A549 (cell line): ENCODE measurements at regions not wholly inside any gene's neighbourhood (a gene's known extent, or its start where the extent isn't known, plus 50 kb on each side); places are given as distances from the start of the nearest gene placed in this dataset.

Source experiments
- ATAC-seq, 2 experiments: fragments of 200-7000 bp in 1 of 2; fragments of >200 bp in 1 of 2; cut with Nextera tagmentation in 1 of 2; cut with Tn5 transposase in 1 of 2; 3 replicates each; pipeline versions ENCODE4 v1.8.0 to v1.9.1; 2018 to 2020; ENCODE audit warnings: mild to moderate bottlenecking in 1 of 2, moderate library complexity in 1 of 2
- CTCF ChIA-PET: fragments of 300-600 bp; sonication (Branson Sonifier 250); formaldehyde crosslinking; extraction: SDS; loops from one replicate; lab custom pipeline; 2021; ENCODE audit warnings: antibody characterized with exemption, inconsistent platforms; lab: Yijun Ruan, JAX
- POLR2A ChIA-PET: fragments of 350-600 bp; formaldehyde crosslinking; extraction: SDS; loops from one replicate; lab custom pipeline; 2021; ENCODE audit warnings: antibody characterized with exemption, inconsistent platforms; lab: Yijun Ruan, JAX
- DNase-seq, 2 experiments: peaks; one replicate each; pipeline versions ENCODE4 v3.0.0 to v3.0.0-alpha.2; 2011 to 2016; ENCODE audit warnings: low read depth in 1 of 2, low spot score in 1 of 2
- FAIRE-seq: peaks from 2 replicates; lab custom pipeline; 2011; peaks lifted over from hg19 to GRCh38; lab: Jason Lieb, UNC
- H3K27ac ChIP-seq, 2 experiments: fragments of >200 bp; sonication (Bioruptor Twin); formaldehyde crosslinking; 3 replicates each; pipeline ENCODE4 v1.5.1; 2016 to 2017
- H3K4me1 ChIP-seq: fragments of >200 bp; sonication (Bioruptor Twin); formaldehyde crosslinking; 3 replicates; pipeline ENCODE4 v1.6.1; 2016
- H3K4me2 ChIP-seq: fragments of >200 bp; sonication (Bioruptor Twin); formaldehyde crosslinking; 3 replicates; pipeline ENCODE4 v1.6.1; 2016
- H3K4me3 ChIP-seq: fragments of >200 bp; sonication (Bioruptor Twin); formaldehyde crosslinking; 3 replicates; pipeline ENCODE4 v1.5.1; 2016
- H3K9me3 ChIP-seq: fragments of >200 bp; sonication (Bioruptor Twin); formaldehyde crosslinking; 3 replicates; pipeline ENCODE4 v1.6.1; 2016
- CBX2 ChIP-seq: fragments of 200-600 bp; sonication (generic); IDR thresholded peaks from 2 replicates; pipeline ENCODE4 v1.6.1; 2016; ENCODE audit warnings: low read depth, mild to moderate bottlenecking, borderline replicate concordance
- CEBPB ChIP-seq, 2 experiments: fragments of >200 bp in 1 of 2; sonication (Bioruptor Twin) in 1 of 2; formaldehyde crosslinking in 1 of 2; IDR thresholded peaks; 2 replicates each; pipeline ENCODE4 v1.6.1; 2012 to 2016
- CHD4 ChIP-seq: fragments of 200-600 bp; sonication (generic); IDR thresholded peaks from 2 replicates; pipeline ENCODE4 v1.6.1; 2016; ENCODE audit warnings: antibody characterized with exemption, mild to moderate bottlenecking, borderline replicate concordance
- CTCF ChIP-seq: fragments of >200 bp; sonication (Bioruptor Twin); formaldehyde crosslinking; IDR thresholded peaks from 3 replicates; pipeline ENCODE4 v1.5.1; 2016
- EHF ChIP-seq: fragments of 250-450 bp; sonication (Bioruptor Pico); IDR thresholded peaks from 2 replicates; pipeline ENCODE4 v1.5.0; 2020; ENCODE audit warnings: mild to moderate bottlenecking
- ELK1 ChIP-seq: fragments of 150-350 bp; IDR thresholded peaks from 2 replicates; pipeline ENCODE4 v1.6.1; 2014; ENCODE audit warnings: low read depth, mild to moderate bottlenecking, low read length
- EP300 ChIP-seq, 2 experiments: fragments of >200 bp; sonication (Bioruptor Twin); formaldehyde crosslinking; IDR thresholded peaks; 2 replicates in 1 of 2; 3 replicates in 1 of 2; pipeline ENCODE4 v1.6.1; 2016 to 2017
- ESRRA ChIP-seq: fragments of 150-350 bp; IDR thresholded peaks from 2 replicates; pipeline ENCODE4 v1.6.1; 2014; ENCODE audit warnings: mild to moderate bottlenecking, low read length, borderline replicate concordance
- HDAC2 ChIP-seq: fragments of 200-600 bp; sonication (generic); IDR thresholded peaks from 2 replicates; pipeline ENCODE4 v1.6.1; 2016
- HES2 ChIP-seq: fragments of >200 bp; sonication (Bioruptor Twin); formaldehyde crosslinking; IDR thresholded peaks from 2 replicates; pipeline ENCODE4 v1.6.1; 2016
- HOXB5 ChIP-seq: fragments of 250-450 bp; sonication (Bioruptor Pico); IDR thresholded peaks from 2 replicates; pipeline ENCODE4 v1.5.0; 2020; ENCODE audit warnings: mild to moderate bottlenecking, moderate library complexity
- KDM5A ChIP-seq: fragments of 200-600 bp; sonication (generic); IDR thresholded peaks from 2 replicates; pipeline ENCODE4 v1.6.1; 2016; ENCODE audit warnings: antibody characterized with exemption, mild to moderate bottlenecking
- MAZ ChIP-seq: fragments of 150-350 bp; IDR thresholded peaks from 2 replicates; pipeline ENCODE4 v1.6.1; 2014; ENCODE audit warnings: antibody characterized with exemption, low read depth, low read length, borderline replicate concordance
- NFE2L2 ChIP-seq: fragments of 150-350 bp; conservative IDR thresholded peaks from 2 replicates; pipeline ENCODE4 v1.6.1; 2014; ENCODE audit warnings: low read length
- POLR2A ChIP-seq: IDR thresholded peaks from 2 replicates; pipeline ENCODE4 v1.6.1; 2012; ENCODE audit warnings: mild to moderate bottlenecking, low read length
- POLR2AphosphoS2 ChIP-seq: conservative IDR thresholded peaks from 2 replicates; pipeline ENCODE4 v1.6.1; 2012; ENCODE audit warnings: low read length, improper control_type of control experiment, inconsistent platforms
- RAD21 ChIP-seq, 2 experiments: fragments of >200 bp in 1 of 2; sonication (Bioruptor Twin) in 1 of 2; formaldehyde crosslinking in 1 of 2; IDR thresholded peaks in 1 of 2; conservative IDR thresholded peaks in 1 of 2; 2 replicates in 1 of 2; 3 replicates in 1 of 2; pipeline ENCODE4 v1.6.1; 2012 to 2018; ENCODE audit warnings: inconsistent platforms in 1 of 2
- RARB ChIP-seq: fragments of 250-450 bp; sonication (Bioruptor Pico); IDR thresholded peaks from 2 replicates; pipeline ENCODE4 v1.8.0; 2021; ENCODE audit warnings: mild to moderate bottlenecking, moderate library complexity
- RNF2 ChIP-seq: fragments of 200-600 bp; sonication (generic); IDR thresholded peaks from 2 replicates; pipeline ENCODE4 v1.6.1; 2016; ENCODE audit warnings: low read depth, mild to moderate bottlenecking, antibody characterized with exemption, moderate library complexity, borderline replicate concordance
- SMC3 ChIP-seq: fragments of >200 bp; sonication (Bioruptor Twin); formaldehyde crosslinking; IDR thresholded peaks from 3 replicates; pipeline ENCODE4 v1.6.1; 2018; ENCODE audit warnings: inconsistent platforms
- ZNF302 ChIP-seq: fragments of 250-450 bp; sonication (Bioruptor Pico); IDR thresholded peaks from 2 replicates; pipeline ENCODE4 v1.9.0; 2021; ENCODE audit warnings: inconsistent platforms, mild to moderate bottlenecking, moderate library complexity
- WGBS: methylation state at CpG from one replicate; pipeline ENCODE4 v1.1.6; 2017; ENCODE audit errors: missing lambda C conversion rate; 5-methylcytosine and 5-hydroxymethylcytosine counted together

- H3K27ac ChIP-seq, result no peak overlapping the region
- DNase-seq, result no peak
- POLR2A ChIA-PET, result no interaction called here
- TF ChIP-seq SMC3 (no peak), CHD4 (no peak)
- TF ChIP-seq, all 56 proteins: peak for 0
- Histone ChIP-seq H3K4me2 (no peak overlapping the region), H3K9me3 (no peaks in the 10 kb centered on the region), H3K4me3 (no peak overlapping the region), H3K4me1 (no peaks in the 10 kb centered on the region)
- CTCF ChIA-PET, result interaction anchor here (0.7 kb wide), 1 partner anchor 302 kb away, joined by 3 read pairs; no protein-coding TSS in a partner anchor
- 22% methylated on average over 3 of the region's 3 CpGs for WGBS
- ATAC-seq (no peak), FAIRE-seq (no peak)
Observed at GRCh38 chr14:97361958-97362357, 564.8 kb downstream of the VRK1 start.

- Histone ChIP-seq H3K27ac (no peak overlapping the region), H3K4me1 (no peaks in the 10 kb centered on the region), H3K4me2 (no peak overlapping the region), H3K4me3 (no peak overlapping the region), H3K9me3 (no peaks in the 10 kb centered on the region)
- TF ChIP-seq HOXB5 (CRISPR knock-in tag) (no peak), CEBPB (IDR thresholded peaks at IDR 0.05) (no peak), CTCF (no peak), POLR2AphosphoS2 (no peak), RNF2 (no peak), CBX2 (no peak), HES2 (no peak), CHD4 (no peak), EP300 (IDR thresholded peaks at IDR 0.05) (no peak), EHF (CRISPR knock-in tag) (no peak), RARB (CRISPR knock-in tag) (no peak), ELK1 (no peak), ZNF302 (no peak), POLR2A (no peak), KDM5A (no peak), NFE2L2 (no peak)
- ChIA-PET CTCF (interaction anchor here (0.6 kb wide), 1 partner anchor 9 kb away, joined by 4 read pairs; no protein-coding TSS in a partner anchor), POLR2A (no interaction called here)
- 23% methylated on average over 9 of the region's 11 CpGs for WGBS
- DNase-seq (no peak), FAIRE-seq (no peak), ATAC-seq (no peak)
Observed at GRCh38 chr14:97366400-97366799, 569.2 kb downstream of the VRK1 start.

- H3K27ac ChIP-seq, result no peak overlapping the region
- no peak overlapping the region for H3K4me2 ChIP-seq
- ChIA-PET CTCF (no interaction called here), POLR2A (no interaction called here)
- no peaks in the 10 kb centered on the region for H3K4me1 ChIP-seq
- 21% methylated on average over 6 of the region's 6 CpGs for WGBS
- H3K4me3 ChIP-seq, result no peak overlapping the region
- H3K9me3 ChIP-seq, result no peaks in the 10 kb centered on the region
- DNase-seq (no peak), ATAC-seq (no peak), FAIRE-seq (no peak)
- TF ChIP-seq CEBPB (IDR thresholded peaks at IDR 0.05), result no peak
- TF ChIP-seq ZNF302, result no peak
- TF ChIP-seq RAD21 (conservative IDR thresholded peaks at IDR 0.05 in 1 of 2, IDR thresholded peaks at IDR 0.05 in 1 of 2), result no peak
- TF ChIP-seq MAZ, result no peak
- TF ChIP-seq ESRRA, result no peak
- TF ChIP-seq HDAC2, result no peak
Observed at GRCh38 chr14:97367278-97367677, 570.1 kb downstream of the VRK1 start.
